ENCODE measurements at regions not wholly inside any gene's neighbourhood (a gene's known extent, or its start where the extent isn't known, plus 50 kb on each side); places are given as distances from the start of the nearest gene placed in this dataset.
"Not testable (repeated sequence)": the region's sequence is repeated elsewhere in the genome, so short reads cannot be mapped to it uniquely, and the experiment has no call there.

GRCh38 chr16:22683258-22683657 lies 130.7 kb upstream of the HS3ST2 start:
- no peak for DNase-seq

- no peak for DNase-seq
Observed at GRCh38 chr16:22683730-22684573, 130.0 kb upstream of the HS3ST2 start.

- DNase-seq: no peak
Observed at GRCh38 chr16:22684574-22685458, 129.1 kb upstream of the HS3ST2 start.

- DNase-seq: no peak
Observed at GRCh38 chr16:22685459-22685830, 128.5 kb upstream of the HS3ST2 start.

DNA sequence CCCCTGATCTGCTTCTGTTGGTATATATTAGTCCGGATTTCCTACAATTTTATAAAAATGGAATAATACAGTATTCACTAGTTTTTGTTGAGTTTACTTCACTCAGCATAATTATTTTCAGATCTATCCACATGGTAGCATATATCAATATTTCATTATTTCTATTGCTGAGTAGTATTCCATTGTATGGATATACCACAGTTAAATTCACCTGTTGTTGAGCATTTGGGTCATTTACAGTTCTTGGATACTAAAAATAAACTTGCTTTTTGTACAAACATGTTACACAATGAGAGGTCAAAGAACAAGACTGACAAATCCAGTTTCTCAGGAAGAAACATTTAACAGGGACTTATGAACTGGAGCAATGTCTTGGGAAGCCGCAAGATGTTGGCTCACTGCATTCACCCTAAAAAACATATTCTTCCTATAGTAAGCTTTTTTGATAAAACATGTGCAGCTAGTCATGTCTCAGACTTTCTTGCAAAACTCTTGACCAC lies 126.9 kb upstream of the HS3ST2 start:
- DNase-seq: no peak

GRCh38 chr16:22688463-22688862 lies 125.5 kb upstream of the HS3ST2 start:
- no peak for DNase-seq

DNA sequence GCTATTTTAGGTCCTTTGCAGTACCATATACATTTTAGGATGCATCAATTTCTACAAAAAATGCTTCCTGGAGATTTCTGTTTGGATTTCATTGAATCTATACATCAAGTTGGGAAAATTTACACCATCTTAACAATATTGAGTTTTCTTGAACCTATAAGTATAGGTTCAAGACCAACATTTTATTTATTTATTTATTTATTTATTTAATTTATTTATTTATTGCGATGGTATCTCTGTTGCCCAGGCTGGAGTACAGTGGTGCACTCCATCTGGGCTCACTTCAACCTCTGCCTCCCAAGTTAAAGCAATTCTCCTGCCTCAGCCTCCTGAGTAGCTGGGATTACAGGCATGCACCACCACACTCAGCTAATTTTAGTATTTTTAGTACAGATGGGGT lies 125.0 kb upstream of the HS3ST2 start:
- no peak for DNase-seq

DNA sequence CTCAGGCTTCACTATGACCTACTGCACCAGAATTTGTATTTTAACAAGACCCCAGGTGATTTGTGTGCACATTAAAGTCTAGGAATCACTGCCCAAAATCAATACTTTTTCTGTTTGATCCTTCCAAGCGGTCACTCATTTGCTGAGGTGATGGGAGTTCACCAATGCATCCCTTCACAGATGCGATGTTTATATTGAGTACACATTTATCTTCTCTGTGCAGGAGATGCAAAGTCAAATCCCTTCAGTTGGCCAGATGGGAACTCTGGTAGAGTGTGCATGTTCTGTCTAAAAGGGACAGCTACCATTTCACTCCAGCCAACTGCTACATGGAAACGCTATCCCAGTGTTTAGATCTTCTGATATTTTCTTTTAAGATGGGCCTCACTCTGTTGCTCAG lies 122.6 kb upstream of the HS3ST2 start:
- no peak for DNase-seq

GRCh38 chr16:22692034-22692433 lies 121.9 kb upstream of the HS3ST2 start:
- DNase-seq: no peak

DNA sequence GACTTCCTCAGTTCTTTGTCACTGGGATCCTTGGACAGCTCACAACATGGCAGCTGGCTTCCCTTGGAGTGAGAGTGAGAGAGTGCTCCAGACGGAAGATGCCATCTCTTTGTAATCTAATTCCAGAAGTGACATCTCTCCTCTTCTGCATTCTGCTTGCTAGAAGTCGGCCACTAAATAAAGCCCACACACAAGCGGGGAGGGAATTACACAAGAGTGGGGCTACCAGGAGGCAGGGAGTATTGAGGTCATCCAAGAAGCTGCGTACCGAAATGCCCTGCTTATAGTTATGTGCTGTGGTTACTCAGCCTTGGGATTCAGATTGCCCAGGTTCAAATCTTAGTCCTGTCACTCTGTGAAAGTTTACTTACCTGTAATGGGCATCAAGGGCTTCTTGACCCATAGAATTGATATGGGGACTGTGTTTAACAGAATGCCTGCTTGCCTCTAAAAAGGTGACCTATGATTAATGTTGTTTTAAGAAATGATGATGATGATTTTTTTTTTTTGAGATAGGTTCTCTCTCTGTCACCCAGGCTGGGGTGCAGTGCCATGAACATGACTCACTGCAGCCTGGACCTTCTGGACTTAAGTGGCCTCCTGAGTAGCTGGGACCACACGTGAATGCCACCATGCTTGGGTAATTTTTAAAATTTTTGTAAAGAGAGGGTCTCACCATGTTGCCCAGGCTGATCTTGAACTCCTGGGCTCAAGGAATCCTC lies 120.9 kb upstream of the HS3ST2 start:
- no peak for DNase-seq

DNA sequence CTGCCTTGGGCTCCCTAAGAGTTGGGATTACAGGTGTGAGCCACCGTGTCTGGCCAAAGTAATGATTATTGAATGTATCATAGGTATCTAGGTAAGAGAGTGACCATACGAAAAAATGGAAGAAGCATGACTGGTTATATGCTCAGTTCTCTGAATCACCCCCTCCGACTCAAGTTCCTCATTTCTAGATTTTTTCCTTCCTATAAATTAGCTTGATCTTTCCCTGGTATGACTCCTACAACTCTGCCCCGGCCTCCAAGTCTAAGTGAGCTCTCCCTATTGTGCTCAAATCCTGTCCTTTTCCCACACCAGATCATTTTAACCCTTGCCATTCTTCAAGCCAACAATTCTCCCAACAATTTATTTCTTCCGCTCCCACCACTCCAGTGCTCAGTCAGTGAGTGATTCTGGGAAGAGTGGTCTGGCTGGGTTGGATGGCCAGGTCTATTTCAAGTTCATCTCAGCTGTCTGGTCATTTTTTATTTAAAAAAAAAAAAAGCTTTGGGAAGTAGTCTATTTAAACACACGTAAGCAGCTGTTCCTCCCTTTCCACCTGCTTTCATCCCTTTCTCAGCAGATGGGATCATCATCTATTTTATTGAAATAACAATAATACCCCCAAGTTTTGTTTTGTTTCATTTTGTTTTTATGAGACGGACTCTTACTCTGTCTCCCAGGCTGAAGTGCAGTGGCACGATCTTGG lies 120.2 kb upstream of the HS3ST2 start:
- no peak for DNase-seq

GRCh38 chr16:22694887-22695382 lies 119.0 kb upstream of the HS3ST2 start:
- DNase-seq: no peak

- not testable (repeated sequence) for DNase-seq
Observed at GRCh38 chr16:22695773-22696172, 118.2 kb upstream of the HS3ST2 start.

DNA sequence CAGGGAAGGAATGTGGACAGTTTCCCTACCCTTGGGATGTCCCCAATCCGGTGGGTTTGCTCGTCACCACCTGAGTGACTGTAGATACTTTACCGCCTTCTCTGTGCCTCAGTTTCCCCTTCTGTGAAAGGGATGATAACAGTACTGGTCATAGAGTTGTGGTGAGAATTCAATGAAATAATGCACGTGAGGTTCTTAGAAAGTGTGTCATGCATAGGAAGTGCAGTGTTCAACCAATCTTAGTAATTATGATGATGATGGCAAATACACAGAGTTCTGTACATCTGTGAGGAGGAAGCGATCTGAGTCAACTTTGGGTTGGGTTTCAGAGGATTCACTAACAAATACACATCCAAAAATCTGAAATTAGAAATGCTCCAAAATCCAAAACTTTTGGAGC lies 114.6 kb upstream of the HS3ST2 start:
- DNase-seq: no peak

DNA sequence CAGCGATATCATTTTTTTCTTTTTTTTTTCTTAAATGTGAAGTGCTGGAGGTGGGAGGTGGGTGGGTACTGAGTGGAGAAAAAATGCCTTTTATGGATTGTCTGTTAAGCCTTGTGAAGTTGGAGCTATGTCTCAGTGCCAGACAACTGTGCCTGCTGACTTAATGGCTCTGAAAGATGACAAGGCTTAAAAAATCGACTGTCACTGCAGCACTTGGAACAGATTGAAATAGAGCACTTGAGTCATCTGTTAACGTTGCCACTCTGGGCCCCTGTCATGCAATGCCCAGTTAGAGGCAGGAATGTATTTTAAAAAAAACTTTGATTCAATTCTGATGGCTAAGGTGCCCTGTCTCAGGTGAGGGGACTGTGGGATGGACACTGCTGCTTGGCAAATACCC lies 108.2 kb upstream of the HS3ST2 start:
- no peak for DNase-seq

DNA sequence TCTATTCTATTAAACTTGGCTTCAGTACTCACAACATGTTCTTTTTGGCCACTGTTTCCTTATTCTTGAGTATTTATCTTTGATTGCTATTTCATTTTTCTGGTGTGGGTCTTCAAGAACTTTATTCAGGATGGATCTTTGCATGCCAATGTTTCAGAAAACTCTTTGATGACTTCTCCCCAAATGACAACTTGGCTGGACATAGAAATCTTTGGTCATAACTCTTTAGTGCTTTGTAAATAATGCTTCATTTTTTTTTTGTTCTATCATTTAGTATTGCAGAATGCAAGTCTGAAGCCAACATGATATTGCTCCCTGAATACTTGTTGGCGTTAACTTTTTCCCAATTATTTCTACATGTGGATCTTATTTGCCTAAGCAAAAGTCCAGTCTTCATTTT lies 103.6 kb upstream of the HS3ST2 start:
- no peak for DNase-seq

- DNase-seq: no peak
Observed at GRCh38 chr16:22711847-22712246, 102.1 kb upstream of the HS3ST2 start.

DNA sequence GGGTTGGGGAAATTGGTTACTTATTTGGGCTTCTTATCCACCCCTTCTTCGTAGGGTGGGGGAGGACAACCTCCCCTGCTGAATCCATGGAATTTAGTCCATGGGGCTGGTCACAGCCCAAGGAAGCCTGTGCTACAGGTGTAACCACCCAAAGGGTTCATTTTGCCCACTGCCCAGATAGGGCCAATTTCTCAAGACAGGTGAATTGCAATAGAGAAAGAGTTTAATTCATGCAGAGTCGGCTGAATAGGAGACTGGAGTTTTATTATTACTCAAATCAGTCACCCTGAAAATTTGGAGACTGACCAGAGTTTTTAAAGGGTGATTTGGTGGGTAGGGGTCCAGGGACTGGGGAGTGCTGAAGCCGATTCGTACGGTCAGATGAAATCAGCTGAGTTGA lies 101.5 kb upstream of the HS3ST2 start:
- no peak for DNase-seq

DNA sequence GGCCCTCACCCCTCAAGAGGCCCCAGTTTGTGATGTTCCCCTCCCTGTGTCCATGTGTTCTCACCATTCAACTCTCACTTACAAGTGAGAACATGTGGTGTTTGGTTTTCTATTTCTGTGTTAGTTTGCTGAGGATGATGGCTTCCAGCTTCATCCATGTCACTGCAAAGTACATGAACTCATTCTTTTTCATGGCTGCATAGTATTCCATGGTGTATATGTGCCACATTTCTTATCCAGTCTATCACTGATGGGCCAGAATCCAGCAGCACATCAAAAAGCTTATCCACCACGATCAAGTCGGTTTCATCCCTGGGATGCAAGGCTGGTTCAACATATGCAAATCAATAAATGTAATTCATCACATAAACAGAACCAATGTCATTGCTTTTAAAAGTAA lies 95.4 kb upstream of the HS3ST2 start:
- DNase-seq: not testable (repeated sequence)

- DNase-seq: no peak
Observed at GRCh38 chr16:22719945-22720344, 94.0 kb upstream of the HS3ST2 start.

DNA sequence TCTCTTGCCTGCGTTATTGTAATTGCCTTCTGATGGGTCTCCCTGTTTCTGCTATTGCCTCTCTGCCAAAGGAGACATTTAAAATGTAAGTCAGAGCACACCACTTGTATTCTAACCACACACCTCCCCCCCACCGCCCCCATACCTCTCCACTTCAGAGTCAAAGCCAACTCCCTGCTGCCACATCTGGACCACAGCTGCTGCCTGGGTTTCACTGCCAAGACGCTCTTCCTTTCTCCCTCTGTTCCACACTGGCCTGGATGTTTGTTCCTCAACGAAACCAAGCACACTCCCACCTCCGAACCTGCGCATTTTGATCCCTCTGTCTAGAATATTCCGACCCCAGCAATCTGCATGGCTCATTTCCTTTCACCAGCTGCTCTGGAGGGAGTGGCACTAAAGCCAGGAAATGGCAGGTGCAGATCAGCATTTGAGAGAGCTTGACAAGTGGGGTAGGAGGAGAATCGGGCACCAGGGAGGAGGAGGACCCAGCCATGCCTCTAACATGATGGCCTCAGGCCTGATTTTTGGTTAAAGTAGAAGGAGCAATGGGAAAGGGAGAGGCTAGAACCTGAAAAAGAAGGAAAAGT lies 92.4 kb upstream of the HS3ST2 start:
- no peak for DNase-seq
